Activated naive CD8-positive, alpha-beta T cell treated with anti-CD3 and anti-CD28 coated beads for 36 hours (primary cell): ENCODE measurements at regions not wholly inside any gene's neighbourhood (a gene's known extent, or its start where the extent isn't known, plus 50 kb on each side); places are given as distances from the start of the nearest gene placed in this dataset.

Experiments used
- DNase-seq: peaks from one replicate; pipeline ENCODE4 v3.0.0; 2021
- H3K27ac Mint-ChIP-seq: one replicate; pipeline ENCODE4 v1.8.0; 2022; ENCODE audit warnings: mild to moderate bottlenecking, moderate library complexity, mixed read lengths
- H3K27me3 Mint-ChIP-seq: one replicate; pipeline ENCODE4 v1.8.0; 2022; ENCODE audit warnings: mild to moderate bottlenecking, mixed read lengths
- H3K36me3 Mint-ChIP-seq: one replicate; pipeline ENCODE4 v1.8.0; 2021; ENCODE audit warnings: mild to moderate bottlenecking, mixed read lengths
- H3K4me1 Mint-ChIP-seq: one replicate; pipeline ENCODE4 v1.8.0; 2021; ENCODE audit warnings: mixed read lengths
- H3K4me3 Mint-ChIP-seq: one replicate; pipeline ENCODE4 v1.8.0; 2022; ENCODE audit warnings: mild to moderate bottlenecking, moderate library complexity, mixed read lengths
- H3K9me3 Mint-ChIP-seq: one replicate; pipeline ENCODE4 v1.8.0; 2022; ENCODE audit warnings: mixed read lengths

DNA sequence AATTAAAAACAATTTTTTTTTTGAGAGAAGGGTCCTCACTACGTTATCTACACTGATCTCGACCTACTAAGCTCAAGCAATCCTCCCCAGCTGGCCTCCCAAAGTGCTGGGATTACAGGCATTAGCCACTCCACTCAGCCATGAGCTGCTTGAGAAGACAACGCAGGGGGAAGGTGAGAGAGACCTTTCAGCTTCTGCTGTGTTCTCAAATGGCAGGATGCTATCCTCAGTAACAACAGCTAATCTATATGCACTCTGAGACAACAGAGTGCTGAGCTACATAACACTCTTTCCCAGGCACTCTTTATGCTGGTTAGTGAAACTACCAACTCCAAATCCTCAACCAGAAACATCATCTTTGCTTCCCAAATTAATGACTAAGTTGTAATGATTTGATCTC, 526.1 kb downstream of the CCER1 start:
- H3K27ac Mint-ChIP-seq: no peak overlapping the region
- no peak overlapping the region for H3K4me3 Mint-ChIP-seq
- no peaks in the 10 kb centered on the region for H3K4me1 Mint-ChIP-seq
- H3K9me3 Mint-ChIP-seq: no peaks in the 10 kb centered on the region
- no peaks in the 10 kb centered on the region for H3K36me3 Mint-ChIP-seq
- H3K27me3 Mint-ChIP-seq: no peaks in the 10 kb centered on the region
- DNase-seq: no peak

DNA sequence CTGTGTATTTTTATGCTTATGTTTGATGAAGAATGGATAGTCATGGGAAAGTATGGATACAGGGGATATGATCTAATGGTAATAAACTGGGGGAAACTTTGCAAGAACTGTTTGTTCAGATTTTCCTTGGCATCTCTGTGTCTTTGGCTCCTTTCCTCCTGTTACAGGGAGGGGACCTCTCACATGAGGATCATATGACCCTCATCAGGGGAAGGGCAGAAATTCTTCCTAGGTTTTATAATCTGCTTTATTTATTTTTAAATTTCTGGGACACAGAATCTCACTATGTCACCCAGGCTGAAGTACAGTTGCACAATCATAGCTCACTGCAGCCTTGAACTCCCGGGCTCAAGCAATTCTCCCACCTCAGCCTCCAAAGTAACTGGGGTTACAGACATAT, 526.5 kb downstream of the CCER1 start:
- Mint-ChIP-seq H3K9me3 (no peaks in the 10 kb centered on the region), H3K36me3 (no peaks in the 10 kb centered on the region), H3K27me3 (no peaks in the 10 kb centered on the region), H3K27ac (no peak overlapping the region), H3K4me1 (no peaks in the 10 kb centered on the region), H3K4me3 (no peak overlapping the region)
- no peak for DNase-seq

DNA sequence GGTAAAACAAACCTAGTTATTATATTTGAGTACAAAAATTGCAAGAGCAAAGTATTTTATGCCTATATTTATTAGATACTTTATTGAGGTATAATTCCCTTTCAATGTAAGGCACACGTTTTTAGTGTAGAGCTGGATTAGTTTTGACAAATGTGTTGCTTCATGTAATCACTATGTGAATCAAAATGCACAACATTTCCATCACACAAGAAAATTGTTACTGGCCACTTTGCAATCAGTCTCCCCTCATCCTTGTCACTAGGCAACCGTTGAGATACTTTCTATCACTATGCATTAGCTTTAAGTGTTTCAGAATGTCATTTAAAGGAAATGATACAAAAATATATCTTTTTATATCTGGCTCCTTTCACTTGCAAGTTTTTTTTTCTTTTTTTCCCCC, 531.0 kb downstream of the CCER1 start:
- H3K9me3 Mint-ChIP-seq: no peaks in the 10 kb centered on the region
- H3K27me3 Mint-ChIP-seq: no peaks in the 10 kb centered on the region
- no peaks in the 10 kb centered on the region for H3K36me3 Mint-ChIP-seq
- H3K4me1 Mint-ChIP-seq: no peaks in the 10 kb centered on the region
- H3K4me3 Mint-ChIP-seq: no peak overlapping the region
- H3K27ac Mint-ChIP-seq: no peak overlapping the region
- DNase-seq: no peak

DNA sequence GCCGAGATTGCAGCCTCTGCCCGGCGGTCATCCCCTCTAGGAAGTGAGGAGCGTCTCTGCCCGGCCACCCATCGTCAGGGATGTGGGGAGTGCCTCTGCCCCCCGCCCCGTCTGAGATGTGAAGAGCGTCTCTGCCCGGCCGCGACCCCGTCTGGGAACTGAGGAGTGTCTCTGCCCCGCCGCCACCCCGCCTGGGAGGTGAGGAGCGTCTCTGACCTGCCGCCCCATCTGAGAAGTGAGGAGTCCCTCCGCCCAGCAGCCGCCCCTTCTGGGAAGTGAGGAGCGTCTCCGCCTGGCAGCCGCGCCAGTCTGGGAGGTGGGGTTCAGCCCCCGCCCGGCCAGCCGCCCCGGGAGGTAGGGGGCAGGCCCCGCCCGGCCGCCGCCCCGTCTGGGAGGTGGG, 544.0 kb downstream of the CCER1 start:
- no peaks in the 10 kb centered on the region for H3K4me1 Mint-ChIP-seq
- H3K36me3 Mint-ChIP-seq: no peaks in the 10 kb centered on the region
- H3K27ac Mint-ChIP-seq: no peak overlapping the region
- no peak for DNase-seq
- H3K27me3 Mint-ChIP-seq: no peaks in the 10 kb centered on the region
- H3K4me3 Mint-ChIP-seq: no peak overlapping the region
- peaks cover 2% of the 10 kb centered on the region for H3K9me3 Mint-ChIP-seq

DNA sequence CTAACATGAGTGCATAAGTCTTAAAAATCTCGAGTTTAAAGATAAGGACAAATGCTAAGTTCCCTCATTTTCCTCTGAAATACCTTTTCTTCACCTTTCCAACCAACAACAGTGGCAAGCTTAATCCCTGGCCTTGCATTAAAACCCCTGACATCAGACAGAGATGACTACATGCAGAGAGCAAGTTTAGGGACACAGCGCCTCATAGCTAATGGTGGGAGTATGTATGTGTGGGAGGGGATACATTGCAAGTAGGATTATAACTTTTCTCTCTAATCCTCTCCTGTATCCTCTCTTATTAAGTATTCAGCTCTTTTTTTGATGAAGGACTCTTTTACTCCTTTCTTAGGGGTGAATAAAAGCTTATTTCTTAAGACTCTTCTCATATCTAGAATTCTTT, 547.1 kb downstream of the CCER1 start:
- H3K9me3 Mint-ChIP-seq: no peaks in the 10 kb centered on the region
- H3K27me3 Mint-ChIP-seq: no peaks in the 10 kb centered on the region
- no peak overlapping the region for H3K4me3 Mint-ChIP-seq
- no peak for DNase-seq
- H3K36me3 Mint-ChIP-seq: no peaks in the 10 kb centered on the region
- H3K27ac Mint-ChIP-seq: no peak overlapping the region
- no peaks in the 10 kb centered on the region for H3K4me1 Mint-ChIP-seq

DNA sequence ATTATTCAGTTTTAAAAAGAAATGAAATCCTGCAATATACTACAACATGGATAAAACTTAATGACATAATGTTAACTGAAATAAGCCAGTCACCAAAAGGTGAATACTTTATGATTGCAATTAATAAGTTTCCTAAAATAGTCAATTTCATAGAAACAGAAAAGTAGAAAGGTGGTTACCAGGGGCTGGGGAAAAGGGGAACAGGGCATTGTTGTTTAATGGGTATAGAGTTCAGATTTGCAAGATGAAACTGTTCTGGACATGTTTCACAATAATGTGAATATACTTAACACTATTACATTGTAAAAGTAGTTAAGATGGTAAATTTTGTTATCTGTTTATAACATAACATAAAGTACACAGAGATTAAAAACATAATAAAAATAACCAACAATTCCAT, 550.9 kb downstream of the CCER1 start:
- Mint-ChIP-seq H3K36me3 (no peaks in the 10 kb centered on the region), H3K4me1 (no peaks in the 10 kb centered on the region), H3K9me3 (no peaks in the 10 kb centered on the region), H3K27ac (no peak overlapping the region), H3K27me3 (no peaks in the 10 kb centered on the region), H3K4me3 (no peak overlapping the region)
- DNase-seq: no peak

DNA sequence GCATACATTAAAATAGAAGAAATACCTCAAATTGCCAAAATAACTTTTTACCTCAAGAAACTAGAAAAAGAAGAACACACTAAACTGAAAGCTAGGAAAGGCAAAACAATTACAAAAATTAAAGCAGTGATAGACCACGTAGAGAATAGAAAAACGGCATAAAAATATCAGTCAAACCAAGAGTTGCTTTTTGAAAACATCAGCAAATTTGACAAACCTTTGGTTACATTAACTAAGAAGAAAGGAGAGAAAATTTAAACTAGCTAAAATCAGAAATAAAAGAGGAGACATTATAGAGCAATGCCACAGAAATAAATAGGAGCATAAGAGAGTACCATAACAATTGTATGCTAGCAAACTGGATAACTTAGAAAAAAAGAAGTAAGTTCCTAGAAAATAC, 553.8 kb downstream of the CCER1 start:
- Mint-ChIP-seq H3K27ac (no peak overlapping the region), H3K4me3 (no peak overlapping the region), H3K36me3 (no peaks in the 10 kb centered on the region), H3K27me3 (no peaks in the 10 kb centered on the region), H3K4me1 (no peaks in the 10 kb centered on the region), H3K9me3 (peaks cover 4% of the 10 kb centered on the region)
- no peak for DNase-seq

DNA sequence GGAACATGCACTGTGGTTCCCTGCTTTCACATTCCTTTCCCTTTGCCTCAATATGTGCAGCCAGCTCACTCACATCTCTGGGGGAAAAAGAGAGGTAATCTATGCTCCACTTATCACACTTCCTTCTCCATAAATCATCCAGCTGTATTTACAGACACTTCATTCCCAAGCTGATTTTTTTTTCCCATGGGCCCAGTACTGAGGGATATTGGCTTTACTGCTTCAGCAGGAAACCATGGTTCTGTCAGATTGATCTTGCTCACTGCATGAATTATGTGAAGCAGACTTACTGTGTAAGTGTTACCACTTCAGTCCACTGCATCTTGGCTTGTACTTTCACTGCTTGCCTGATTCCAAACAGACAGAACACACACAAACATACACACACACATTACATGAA, 555.6 kb downstream of the CCER1 start:
- no peaks in the 10 kb centered on the region for H3K4me1 Mint-ChIP-seq
- H3K27ac Mint-ChIP-seq: no peak overlapping the region
- no peak for DNase-seq
- H3K27me3 Mint-ChIP-seq: no peaks in the 10 kb centered on the region
- H3K4me3 Mint-ChIP-seq: no peak overlapping the region
- peaks cover 9% of the 10 kb centered on the region for H3K9me3 Mint-ChIP-seq
- no peaks in the 10 kb centered on the region for H3K36me3 Mint-ChIP-seq

DNA sequence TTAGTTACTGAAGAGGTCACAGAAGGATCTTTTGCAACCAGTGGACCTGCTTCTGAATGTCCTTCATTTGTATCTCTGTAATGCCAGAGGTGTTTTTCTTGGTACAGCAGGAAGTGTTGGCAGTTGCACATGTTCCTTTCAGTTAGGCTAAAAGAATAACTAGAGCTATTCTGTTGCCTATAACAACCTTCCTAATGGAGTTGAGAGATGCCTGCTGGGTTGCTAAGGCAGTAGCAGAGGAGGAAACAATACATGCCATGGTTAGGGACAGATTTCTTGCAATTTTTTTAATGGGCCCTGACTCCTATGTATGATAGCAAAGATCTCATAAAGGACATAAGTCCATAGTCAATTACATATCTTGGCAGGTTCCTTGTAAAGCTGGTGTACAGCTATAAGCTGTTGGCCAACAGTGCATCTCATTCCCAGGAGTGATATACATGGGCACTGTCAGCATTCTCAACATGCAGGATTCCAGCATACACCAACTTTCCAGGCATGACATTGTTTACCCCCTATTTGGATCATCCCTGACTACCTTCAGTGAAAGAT, 556.6 kb downstream of the CCER1 start:
- no peak overlapping the region for H3K4me3 Mint-ChIP-seq
- peaks cover 9% of the 10 kb centered on the region for H3K9me3 Mint-ChIP-seq
- no peaks in the 10 kb centered on the region for H3K27me3 Mint-ChIP-seq
- no peaks in the 10 kb centered on the region for H3K4me1 Mint-ChIP-seq
- DNase-seq: no peak
- H3K27ac Mint-ChIP-seq: no peak overlapping the region
- H3K36me3 Mint-ChIP-seq: no peaks in the 10 kb centered on the region

DNA sequence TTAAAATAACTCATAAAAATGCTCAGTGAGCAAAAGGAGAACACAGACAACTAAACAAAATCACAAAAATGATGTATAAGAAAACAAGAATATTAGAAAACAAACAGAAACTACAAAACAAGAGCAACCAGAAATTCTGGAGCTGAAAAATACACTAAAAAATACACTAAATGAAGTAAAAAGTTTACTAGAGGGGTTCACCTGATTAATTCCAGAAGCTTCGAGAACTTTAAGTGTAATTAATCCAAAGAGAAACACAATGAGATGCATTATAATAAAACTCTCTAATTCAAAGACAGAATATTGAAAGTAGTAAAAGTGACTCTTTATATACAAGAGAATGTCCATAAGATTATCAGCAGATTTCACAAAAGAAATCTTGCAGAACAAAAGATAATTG, 558.4 kb downstream of the CCER1 start:
- H3K4me1 Mint-ChIP-seq: no peaks in the 10 kb centered on the region
- no peak for DNase-seq
- H3K36me3 Mint-ChIP-seq: no peaks in the 10 kb centered on the region
- no peak overlapping the region for H3K27ac Mint-ChIP-seq
- H3K9me3 Mint-ChIP-seq: peaks cover 9% of the 10 kb centered on the region
- no peak overlapping the region for H3K4me3 Mint-ChIP-seq
- H3K27me3 Mint-ChIP-seq: no peaks in the 10 kb centered on the region

DNA sequence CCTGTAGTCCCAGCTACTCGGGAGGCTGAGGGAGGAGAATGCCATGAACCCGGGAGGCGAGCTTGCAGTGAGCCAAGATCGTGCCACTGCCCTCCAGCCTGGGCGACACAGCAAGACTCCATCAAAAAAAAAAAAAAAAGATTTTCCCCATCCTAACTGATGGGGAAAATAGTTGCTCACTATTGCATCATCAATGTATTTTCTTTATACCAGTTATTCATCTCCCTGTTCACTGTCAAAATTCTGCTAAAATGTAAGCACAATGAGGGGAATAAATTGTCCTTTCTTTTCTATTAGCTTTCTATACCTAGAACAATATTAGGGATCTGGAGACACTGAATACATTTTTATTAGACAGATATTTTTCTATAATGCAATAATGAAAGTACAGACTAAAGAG, 561.3 kb downstream of the CCER1 start:
- Mint-ChIP-seq H3K9me3 (peaks cover 9% of the 10 kb centered on the region), H3K36me3 (no peaks in the 10 kb centered on the region), H3K4me1 (no peaks in the 10 kb centered on the region)

DNA sequence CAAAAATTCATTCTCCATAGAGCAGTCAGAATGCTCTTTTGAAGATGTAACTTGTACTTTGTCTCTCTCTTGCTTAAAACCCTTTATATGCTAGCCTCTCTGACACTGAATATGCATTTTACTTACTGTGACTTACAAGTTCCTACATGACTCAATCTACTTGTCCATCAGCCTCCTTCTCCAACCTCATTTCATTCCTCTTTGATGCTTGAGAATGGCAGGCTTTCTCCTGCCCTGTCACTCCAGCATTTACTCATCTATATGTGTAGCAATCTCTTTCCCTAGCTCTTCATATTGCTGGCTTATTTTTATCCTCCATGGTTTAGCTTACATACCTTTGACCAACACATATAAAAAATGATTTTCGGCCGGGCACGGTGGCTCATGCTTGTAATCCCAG, 561.9 kb downstream of the CCER1 start:
- no peak overlapping the region for H3K4me3 Mint-ChIP-seq
- no peak overlapping the region for H3K27ac Mint-ChIP-seq
- H3K9me3 Mint-ChIP-seq: peaks cover 9% of the 10 kb centered on the region
- no peak for DNase-seq
- H3K4me1 Mint-ChIP-seq: no peaks in the 10 kb centered on the region
- no peaks in the 10 kb centered on the region for H3K27me3 Mint-ChIP-seq
- no peaks in the 10 kb centered on the region for H3K36me3 Mint-ChIP-seq

More for the DNA sequence above, 561.3 kb downstream of the CCER1 start:
- Mint-ChIP-seq H3K27me3 (no peaks in the 10 kb centered on the region), H3K27ac (no peak overlapping the region), H3K4me3 (no peak overlapping the region)
- DNase-seq: no peak

DNA sequence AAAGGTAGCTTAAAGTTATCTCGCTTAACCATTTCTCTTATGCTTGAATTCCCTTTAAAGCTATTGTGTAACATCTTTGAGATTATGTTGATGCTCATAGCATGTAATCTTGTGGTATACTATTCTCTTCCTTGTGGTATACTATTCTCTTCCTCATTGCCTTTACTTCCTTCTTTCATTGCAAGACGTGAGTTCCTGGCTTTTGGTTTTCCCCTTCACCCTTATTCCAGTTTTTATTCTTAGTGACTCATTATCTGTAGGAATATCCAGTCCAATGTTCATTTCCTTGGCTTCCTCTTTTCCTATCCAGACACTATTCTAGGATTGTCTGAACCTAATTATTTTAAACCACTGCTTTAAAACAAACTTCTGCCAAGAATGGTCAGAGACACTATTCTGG, 564.0 kb downstream of the CCER1 start:
- H3K27me3 Mint-ChIP-seq: no peaks in the 10 kb centered on the region
- H3K36me3 Mint-ChIP-seq: no peaks in the 10 kb centered on the region
- no peak for DNase-seq
- H3K4me3 Mint-ChIP-seq: no peak overlapping the region
- H3K27ac Mint-ChIP-seq: no peak overlapping the region
- no peaks in the 10 kb centered on the region for H3K4me1 Mint-ChIP-seq
- H3K9me3 Mint-ChIP-seq: peaks cover 3% of the 10 kb centered on the region

DNA sequence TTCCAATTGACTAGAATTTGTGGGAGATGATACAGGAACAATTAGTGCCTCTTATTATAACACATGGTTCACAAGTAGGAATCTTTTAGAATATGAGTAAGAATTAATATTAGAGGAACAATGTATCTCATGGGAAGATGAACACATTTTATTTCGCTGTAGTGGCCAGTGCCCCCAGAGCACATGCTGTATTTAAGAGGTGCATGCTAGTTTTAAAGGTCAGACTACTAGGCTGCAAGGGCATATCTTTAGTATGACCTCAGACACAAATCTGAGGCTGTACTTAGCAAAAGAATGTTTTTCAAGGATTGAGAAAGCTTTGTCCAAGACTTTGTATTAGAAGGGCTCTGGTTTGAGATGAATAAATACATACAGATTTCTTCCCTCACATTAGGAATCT, 586.9 kb downstream of the CCER1 start:
- Mint-ChIP-seq H3K27ac (no peak overlapping the region), H3K4me1 (no peaks in the 10 kb centered on the region), H3K27me3 (no peaks in the 10 kb centered on the region), H3K4me3 (no peak overlapping the region), H3K36me3 (no peaks in the 10 kb centered on the region), H3K9me3 (no peaks in the 10 kb centered on the region)
- DNase-seq: no peak

DNA sequence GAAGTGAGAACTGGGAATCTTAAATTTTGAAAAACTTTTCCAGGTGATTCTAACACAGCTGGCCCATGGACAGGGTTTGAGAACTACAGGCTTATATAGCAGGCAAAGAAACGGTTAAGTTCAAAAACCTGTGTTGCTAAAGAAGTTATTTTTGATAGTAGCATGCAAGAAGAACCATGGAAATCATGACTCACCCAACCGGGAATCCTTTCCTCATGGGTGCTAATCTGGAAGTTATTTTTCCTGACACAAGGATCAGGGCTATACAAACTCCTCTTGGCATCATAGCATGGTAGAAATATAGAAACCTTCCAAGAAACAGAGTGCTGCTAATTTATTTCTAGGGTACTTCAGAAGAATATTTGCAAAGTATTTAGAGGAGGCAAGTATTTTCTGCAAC, 588.7 kb downstream of the CCER1 start:
- H3K9me3 Mint-ChIP-seq: no peaks in the 10 kb centered on the region
- H3K4me1 Mint-ChIP-seq: no peaks in the 10 kb centered on the region
- no peaks in the 10 kb centered on the region for H3K27me3 Mint-ChIP-seq
- DNase-seq: no peak
- H3K4me3 Mint-ChIP-seq: no peak overlapping the region
- no peak overlapping the region for H3K27ac Mint-ChIP-seq
- H3K36me3 Mint-ChIP-seq: no peaks in the 10 kb centered on the region

DNA sequence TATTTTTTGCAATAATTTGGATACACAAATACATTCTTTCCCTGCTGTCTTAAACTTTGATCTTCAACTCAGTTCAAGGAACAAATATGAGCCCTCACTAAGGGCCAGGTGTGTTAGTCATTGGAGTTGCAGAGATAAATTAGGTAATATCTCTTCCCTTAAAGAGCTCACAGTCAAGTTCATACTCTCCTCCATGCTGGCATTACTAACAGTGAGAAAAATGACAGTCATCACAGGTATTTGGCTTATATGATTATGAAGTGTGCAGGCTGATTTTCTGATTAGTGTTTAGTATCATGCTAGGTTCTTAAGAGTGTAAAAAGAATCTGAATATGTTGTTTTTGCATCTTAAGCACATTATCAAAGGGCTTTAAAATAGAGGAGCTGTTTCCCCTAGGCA, 594.7 kb downstream of the CCER1 start:
- Mint-ChIP-seq H3K4me1 (no peaks in the 10 kb centered on the region), H3K4me3 (no peak overlapping the region), H3K27me3 (peaks cover 7% of the 10 kb centered on the region), H3K27ac (no peak overlapping the region), H3K9me3 (no peaks in the 10 kb centered on the region), H3K36me3 (no peaks in the 10 kb centered on the region)
- DNase-seq: no peak
